Right ventricle myocardium superior (tissue), 1 donor: ENCODE measurements at regions not wholly inside any gene's neighbourhood (a gene's known extent, or its start where the extent isn't known, plus 50 kb on each side); places are given as distances from the start of the nearest gene placed in this dataset.
A peak's percentile ranks its signal among the peaks of the same experiment; 100 is the strongest.

ENCODE experiments used
- ATAC-seq: fragments of 200-7000 bp; cut with Tn5 transposase; one replicate; pipeline ENCODE4 v1.9.1; 2020; ENCODE audit warnings: mild to moderate bottlenecking; ENCODE audit not compliant: poor library complexity
- DNase-seq: peaks from one replicate; pipeline ENCODE4 v3.0.0-alpha.2; 2020
- intact Hi-C: fragments of 100-400 bp; cut with DNase I; formaldehyde crosslinking; loops from one replicate; pipeline ENCODE4 v1.11.2; 2022
- donor health status: DM: no; HTN: yes; CAD: no; lungs with severe emphysema.

DNA sequence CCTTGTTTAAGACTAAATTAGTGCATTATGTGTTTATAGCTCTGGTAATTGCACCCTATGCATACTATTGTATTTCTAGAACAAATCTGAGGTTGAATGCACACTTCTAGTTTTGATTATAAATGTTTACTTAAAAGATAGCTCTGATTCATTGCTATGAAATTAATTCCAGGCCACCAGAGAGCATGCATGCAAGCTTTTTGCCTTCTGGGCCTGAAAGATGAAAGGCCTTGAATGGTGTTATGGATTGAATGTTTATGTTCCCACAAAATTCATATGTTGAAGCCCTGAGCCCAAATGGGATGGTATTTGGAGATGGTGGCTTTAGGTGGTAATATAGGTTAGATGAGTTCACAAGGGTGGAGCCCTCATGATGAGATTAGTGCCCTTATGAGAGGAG, 695.0 kb upstream of the MAP3K7 start:
- ATAC-seq, result no peak
- intact Hi-C loops, result no loop called here
- DNase-seq, result no peak

DNA sequence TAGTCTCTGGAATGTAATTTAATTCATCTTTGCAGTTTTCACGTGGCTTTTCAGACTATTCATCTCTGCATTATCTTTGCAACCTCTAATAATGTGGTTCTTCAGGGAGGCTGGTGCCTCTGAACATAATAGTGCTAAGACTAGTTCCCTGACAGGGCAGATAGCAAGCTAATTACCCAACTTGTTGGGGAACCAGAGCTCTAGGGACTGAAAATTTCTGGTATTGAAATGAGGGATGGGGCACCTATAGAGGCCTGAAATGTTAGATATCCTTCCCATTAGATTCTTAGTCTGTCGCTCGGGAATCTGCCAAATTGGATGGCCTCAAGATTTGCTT, 693.6 kb upstream of the MAP3K7 start:
- no peak for DNase-seq
- no peak for ATAC-seq
- intact Hi-C loops, result no loop called here

DNA sequence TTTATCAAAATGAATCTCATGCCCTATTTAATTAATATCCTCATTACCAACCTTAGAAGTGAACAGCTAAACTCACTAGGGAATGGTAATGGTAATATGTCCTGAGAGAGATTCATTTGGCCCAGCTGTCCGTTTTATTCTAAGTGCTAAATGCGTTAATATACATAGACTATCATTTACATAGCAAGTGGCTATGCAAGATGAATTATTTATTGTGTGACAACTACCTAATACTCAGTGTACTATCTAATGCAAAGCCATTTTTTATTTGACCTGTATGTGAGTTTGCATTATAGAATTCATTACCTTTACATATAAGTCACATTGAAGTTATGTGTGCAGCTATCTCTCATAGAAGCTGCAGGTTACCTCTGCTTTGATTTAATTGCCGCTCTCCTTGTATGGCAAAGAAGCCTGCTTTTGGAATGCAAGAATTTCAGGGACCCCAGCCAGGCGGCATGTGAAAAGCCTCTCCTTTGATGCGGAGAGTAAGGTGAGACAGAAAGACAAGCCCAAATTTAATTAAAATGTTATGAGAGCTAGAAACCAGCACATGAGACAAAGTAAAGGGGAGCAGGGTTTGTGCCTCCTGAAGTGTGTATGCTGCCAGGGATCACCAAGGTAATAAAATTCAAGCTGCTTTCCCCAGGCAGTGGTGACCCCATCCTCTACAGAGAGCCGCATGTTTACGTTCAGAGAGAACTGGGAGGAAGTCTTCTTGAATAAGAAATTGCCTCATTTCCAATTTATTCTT, 693.0 kb upstream of the MAP3K7 start:
- intact Hi-C loops, result no loop called here

DNA sequence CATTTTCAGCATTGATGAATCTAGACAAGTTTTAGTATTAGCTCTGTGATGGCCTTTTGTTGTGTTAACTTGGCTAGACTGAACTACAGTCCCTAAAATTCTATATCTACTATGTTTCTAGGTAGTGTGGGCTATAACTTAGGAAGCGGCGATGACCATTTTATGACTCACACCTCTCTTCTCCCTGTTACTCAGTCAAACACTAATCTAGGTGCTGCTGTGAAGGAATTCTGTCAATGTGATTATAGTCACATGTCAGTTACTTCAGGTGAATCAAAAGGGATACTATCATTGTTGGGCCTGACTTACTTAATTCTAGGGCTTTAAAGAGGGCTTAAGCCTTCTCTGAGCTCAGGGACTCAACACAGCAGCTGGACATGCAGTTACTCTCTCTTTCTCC, 691.5 kb upstream of the MAP3K7 start:
- ATAC-seq, result no peak
- intact Hi-C loops, result no loop called here
- no peak for DNase-seq

More for the DNA sequence above, 693.0 kb upstream of the MAP3K7 start:
- ATAC-seq, result no peak
- DNase-seq, result no peak

DNA sequence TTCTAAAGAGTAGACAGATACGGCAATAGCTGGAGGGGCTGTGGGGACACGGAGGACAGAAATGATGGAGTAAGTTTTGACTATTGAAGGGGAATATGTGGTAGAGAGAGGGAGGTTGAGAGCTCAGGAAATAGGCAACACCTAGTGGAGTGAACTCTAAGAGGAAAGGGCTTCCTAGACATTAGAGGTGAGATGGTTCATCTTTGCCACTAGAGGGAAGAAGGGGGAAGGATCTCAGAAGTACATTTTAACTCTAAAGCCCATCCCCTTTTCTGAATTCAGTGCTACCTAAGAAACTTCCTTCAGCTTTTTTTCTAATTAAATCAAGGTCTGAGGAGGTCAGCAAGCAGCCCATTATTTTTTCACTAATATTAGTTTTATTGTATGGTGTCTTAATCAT, 689.4 kb upstream of the MAP3K7 start:
- no peak for ATAC-seq
- intact Hi-C loops, result no loop called here
- no peak for DNase-seq

DNA sequence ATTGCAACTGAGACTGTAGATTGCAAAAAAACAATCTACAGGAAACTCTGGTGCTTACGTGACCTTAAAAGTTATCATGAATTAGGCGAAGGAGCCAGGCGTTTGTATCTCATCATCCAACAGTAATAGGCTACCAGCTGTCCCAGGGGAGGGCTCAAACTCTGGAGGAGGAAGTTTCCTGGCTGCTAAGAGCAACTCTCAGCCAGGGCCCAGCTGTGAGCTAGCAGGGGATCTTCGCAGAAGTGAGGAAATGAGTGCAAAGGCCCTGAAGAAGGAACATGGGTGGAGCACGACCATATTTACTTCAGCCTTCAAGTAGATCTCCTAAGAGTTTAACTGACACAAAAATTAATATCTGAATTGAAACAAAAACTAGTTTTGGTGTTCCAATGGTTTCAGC, 686.9 kb upstream of the MAP3K7 start:
- intact Hi-C loops, result no loop called here
- peak; percentile 76 for DNase-seq

DNA sequence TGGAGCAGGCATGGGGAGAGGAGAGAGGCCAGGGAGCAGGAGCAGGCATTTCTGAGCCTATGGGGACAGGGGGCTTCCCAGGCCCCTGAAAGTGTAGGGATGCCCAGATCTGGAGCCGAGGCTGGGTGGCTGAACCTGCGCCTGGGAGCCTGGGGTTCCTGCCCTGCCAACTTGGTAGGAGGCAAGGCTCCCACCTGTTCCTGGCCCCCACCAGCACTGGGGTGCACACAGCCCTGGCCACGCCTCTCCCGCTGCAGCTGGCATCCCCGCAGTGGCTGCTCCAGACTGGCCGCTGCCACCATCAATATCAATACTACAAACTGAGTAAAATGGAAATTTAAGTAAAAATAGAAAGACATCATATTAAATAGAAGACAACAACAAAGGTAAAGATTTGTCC, 684.9 kb upstream of the MAP3K7 start:
- DNase-seq, result no peak
- ATAC-seq, result no peak

More for the DNA sequence above, 686.9 kb upstream of the MAP3K7 start:
- ATAC-seq, result peak; percentile 95

DNA sequence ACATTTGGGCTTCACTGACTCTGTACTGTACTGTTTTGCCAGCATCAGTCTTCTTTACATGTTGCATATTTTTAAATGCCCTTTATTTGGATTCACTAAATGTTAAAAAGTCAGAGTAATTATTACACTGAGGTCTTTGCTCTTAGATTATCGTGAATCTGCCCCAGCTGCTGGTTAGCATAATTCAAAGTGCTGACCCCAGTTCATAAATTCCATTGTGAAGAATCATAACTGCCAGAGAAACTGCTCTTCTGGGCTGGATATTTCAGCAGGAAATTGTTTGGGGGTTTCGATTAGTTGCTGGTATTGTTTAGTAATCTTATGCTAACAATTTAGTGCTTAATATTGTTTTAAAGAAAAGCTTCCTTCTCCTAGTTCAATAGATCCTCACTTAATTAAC, 682.1 kb upstream of the MAP3K7 start:
- intact Hi-C loops, result no loop called here
- ATAC-seq (no peak), DNase-seq (no peak)

More for the DNA sequence above, 684.9 kb upstream of the MAP3K7 start:
- intact Hi-C loops, result no loop called here

DNA sequence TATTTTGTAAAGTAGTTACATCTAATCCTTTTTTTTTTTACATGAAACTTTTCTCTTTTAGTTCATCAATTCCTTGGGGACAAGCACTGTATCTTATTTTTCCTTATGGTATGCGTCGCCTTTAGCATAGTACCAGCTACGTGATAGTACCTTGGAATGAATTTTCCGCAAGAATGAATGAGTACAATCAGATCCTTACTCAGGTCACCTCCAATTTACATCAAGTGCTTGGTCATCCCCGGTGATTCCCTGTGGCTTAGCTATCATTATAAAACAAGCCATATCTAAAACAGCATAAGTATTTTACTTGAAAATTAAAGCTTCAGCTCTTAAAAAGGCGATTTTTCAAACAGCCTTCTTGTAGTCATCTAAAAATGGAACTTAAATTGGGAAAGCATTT, 680.4 kb upstream of the MAP3K7 start:
- no peak for ATAC-seq
- intact Hi-C loops, result no loop called here
- DNase-seq, result no peak

DNA sequence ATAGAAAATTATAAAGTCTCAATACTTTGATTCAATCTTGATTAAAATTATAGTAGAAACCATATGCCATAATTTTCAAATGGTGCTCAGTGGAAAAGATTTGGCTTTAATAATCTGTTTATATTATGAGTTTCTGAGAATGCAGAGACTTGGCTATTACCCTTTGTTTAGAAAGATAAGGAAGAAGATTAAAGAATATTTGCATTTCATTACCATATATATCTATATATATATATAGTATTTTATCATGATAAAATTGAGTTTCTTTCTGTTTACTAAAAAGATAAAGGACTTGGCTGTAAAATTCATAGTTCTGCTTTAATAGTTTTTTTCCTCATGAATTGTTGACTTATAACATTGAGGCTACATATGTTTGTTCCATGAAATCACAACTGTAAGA, 679.3 kb upstream of the MAP3K7 start:
- DNase-seq, result no peak
- no peak for ATAC-seq
- intact Hi-C loops, result no loop called here

DNA sequence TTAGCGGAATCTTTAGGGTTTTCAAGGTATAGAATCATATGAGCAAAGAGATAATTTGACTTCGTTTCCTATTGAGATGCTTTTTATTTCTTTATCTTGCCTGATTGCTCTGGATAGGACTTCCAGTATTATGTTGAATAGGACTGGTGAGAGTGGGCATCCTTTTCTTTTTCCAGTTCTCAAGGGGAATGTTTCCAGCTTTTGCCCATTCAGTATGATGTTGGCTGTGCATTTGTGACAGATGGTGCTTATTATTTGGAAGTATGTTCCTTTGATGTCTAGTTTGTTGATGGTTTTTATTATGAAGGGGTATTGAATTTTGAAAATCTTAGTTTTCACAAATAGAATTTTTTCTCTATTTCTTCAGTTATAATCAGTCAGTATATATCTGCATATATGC, 656.6 kb upstream of the MAP3K7 start:
- intact Hi-C loops, result no loop called here
- DNase-seq, result no peak
- no peak for ATAC-seq

DNA sequence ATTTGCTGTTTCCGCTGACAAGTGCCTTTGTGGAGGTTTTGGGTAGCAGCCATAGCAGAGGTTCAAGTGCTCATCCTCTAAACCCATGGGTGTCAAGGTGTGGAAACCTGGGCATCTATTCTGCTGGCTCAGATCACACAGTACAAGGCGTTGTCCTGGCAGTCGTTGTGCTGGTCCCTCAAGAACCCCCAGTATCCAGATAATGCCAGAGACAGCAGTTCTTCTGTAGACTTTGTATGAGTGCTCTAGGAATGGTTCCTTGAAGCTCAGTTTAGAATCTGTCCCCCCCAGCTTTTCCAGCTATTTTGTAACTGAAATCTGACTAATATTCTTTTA, 655.7 kb upstream of the MAP3K7 start:
- no peak for ATAC-seq
- no peak for DNase-seq
- intact Hi-C loops, result no loop called here

DNA sequence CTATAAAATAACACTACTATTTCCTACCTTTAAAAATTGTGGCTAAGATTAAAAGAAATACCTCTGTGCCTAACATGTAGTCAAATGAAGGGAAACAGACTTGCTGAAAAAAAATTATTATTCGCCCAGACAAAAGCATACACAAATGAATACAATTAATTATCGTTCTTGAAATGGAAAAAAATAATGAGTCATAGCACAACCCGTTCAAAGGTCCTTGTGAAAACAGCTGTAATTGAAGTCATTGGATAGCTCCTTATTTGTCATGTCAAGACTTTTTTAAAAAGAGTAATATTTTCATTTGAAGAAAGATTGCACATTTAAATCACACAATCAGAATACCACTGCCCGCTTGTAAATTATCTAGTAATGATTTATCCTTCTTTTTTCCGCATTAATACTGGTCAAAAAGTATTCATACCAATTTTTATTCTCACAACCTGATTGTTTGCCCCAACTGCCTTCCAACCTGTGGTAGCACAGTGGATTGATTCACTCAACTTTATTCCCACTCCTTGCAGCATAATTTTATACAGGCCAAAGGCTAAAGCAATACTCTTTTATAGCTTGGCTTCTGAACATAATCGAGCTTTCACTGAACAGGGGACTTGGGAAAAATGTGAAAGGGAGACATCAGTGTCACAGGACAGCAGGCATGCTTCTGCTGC, 655.2 kb upstream of the MAP3K7 start:
- intact Hi-C loops, result no loop called here
- no peak for ATAC-seq
- DNase-seq, result no peak

DNA sequence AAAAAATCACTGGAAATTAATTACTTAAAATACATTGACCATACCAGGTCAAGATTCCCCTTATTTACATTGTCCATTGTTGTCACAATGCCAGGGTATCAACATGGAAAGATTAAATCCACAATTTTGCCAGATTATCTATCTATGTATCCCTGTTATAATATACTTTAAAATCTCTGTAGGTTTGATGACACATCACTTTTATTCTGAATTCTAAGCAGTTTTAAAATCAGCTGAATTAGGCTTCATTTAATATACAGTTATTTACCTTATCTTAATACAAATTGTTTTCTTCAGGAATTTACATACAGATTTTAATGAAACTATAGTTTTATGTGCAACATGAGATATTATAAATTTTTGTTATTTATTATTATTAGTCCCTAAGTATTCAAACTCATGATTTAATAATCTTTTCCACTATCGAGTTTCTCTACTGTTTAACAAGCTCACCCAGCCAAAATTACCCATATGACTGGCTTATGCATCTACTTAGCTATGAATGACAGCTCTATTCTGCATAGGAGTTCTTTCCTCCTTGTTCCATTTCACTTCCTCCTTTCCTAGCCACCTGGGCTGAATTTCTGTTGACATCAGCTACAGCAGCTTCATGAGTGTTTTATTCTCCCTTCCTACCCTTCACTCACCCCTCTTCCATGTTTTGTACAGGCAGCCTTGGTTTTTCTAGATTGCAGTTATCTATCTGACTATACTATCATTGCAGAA, 654.2 kb upstream of the MAP3K7 start:
- intact Hi-C loops, result no loop called here
- ATAC-seq, result no peak
- no peak for DNase-seq

DNA sequence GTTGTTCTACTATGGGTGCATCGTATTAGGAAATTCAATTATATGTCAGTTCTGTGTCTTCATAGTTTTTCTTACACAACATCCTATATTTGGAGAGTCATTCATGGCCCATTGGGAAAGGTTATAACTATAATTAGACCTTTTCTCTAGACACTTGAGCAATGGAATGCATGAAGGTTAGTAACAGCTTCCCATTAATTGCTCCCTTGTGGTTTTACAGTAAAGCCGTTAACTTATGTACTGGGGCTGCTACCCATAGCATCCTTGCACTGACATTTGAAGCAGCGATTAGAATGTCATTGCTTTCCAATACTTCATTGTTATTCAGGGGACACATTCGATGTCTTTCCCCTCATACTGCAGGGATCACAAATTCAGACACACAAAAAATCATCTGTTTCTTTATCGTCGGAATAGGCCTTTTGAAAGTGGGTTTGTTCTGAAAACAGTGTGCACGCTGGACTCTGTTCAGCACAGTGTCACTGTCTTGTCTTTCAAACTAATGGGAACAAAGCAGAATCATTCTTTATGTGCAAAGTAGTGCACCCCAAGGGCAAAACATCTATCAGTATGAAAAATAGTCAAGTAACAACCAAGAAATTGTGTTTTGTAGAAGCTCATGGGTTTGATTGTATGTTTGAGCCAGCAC, 634.3 kb upstream of the MAP3K7 start:
- ATAC-seq, result peak; percentile 20
- no peak for DNase-seq
- intact Hi-C loops, result no loop called here

DNA sequence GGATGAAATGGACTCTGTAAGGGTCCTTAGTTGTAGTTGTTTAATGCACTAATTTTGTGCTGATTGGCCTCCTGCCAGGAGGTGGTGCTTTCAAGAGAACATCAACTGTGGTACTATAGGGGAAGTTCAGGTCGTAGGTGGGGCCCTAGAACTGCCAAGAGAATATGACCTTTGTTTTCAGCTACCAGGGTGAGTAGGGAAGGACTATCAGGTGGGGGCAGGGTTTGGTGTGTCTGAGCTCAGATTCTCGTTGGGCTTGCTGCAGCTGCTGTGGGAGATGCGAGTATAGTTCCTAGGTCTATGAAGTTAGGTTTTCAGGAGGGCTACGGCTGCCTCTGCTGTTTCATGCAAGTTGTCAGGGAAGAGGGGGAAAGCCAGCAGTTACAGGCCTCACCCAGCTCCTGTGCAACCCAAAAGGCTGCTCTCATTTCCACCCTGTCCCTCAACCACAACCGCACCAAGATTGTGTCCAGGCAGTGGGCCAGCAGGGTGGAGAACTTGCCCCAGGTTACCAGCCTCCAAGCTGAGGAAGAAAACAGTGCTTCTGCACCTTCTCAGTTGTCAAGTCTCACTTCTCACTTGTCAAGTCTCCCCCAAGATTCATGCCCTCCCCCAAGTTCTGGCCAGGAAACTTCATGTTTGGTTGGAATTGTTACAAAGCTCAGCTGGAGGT, 626.5 kb upstream of the MAP3K7 start:
- DNase-seq (no peak), ATAC-seq (no peak)
- intact Hi-C loops, result no loop called here

DNA sequence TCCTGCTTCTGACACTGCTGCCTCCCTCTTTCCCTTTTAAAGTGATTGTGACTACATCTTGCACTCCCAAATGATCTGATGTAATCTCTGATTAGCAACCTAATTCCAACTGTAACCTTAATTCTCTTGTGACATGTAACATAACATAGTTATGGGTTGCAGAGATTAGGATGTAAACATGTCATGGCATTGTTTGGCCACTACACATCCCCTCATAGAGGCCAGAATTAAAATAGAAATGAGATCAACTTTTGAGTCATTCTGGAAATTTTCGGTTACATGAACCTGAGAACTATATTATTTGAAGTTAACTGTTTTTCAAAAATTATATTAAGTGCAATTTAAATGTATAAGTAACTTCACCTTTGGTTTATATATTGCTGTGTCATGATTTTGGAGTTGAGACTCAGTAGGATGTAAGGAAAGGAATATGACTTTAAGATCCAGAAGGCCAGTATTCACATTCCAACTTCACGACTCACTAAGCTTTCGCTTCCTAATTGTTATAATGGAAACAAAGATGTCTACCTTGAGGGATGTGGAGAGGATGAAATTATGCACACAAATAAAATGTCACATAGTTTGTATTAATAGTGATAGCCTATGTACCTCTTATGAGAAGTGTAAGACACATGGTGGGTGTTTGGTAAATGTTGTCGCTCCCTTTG, 611.9 kb upstream of the MAP3K7 start:
- intact Hi-C loops, result no loop called here
- no peak for ATAC-seq
- no peak for DNase-seq

DNA sequence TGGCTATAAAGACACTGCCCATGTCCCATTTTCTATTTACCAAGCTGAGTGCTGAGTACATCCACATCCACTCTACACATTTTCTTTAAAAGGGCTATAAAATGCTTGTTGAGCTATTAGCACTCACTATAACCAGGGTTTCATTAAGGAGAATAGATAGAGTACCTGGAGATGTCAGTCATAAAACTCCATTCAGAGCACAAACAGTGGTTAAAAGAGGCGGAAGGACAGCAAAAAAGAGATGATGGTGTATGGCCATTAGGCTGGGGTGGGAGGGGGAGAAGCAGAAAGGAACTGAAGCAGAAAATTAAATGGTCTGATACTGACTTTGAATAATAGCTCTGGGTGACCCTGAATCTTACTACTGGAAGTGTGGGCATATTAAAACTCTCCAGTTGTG, 609.9 kb upstream of the MAP3K7 start:
- ATAC-seq (no peak), DNase-seq (no peak)
- intact Hi-C loops, result no loop called here

DNA sequence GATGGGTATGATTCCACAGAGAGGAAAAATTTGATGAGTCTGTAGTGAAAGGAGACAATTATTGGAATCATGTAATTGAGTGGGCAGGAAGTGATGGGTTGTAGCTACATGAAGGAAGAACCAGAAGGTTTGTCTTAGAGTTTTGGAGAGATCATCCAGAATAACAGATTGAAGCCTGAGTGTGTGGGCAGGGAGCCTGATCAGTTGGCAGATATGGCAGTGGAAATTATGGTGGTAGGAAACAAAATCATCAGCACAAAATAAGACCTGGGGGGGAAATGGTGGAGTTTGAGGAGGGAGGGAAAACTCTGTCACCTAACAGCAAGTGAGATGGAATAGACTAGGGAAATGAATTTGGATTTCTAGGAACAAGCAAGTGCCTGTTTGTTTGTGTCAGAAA, 606.6 kb upstream of the MAP3K7 start:
- DNase-seq (no peak), ATAC-seq (no peak)
- intact Hi-C loops, result no loop called here
